Amniotic stem cell (primary cell): ENCODE measurements at regions not wholly inside any gene's neighbourhood (a gene's known extent, or its start where the extent isn't known, plus 50 kb on each side); places are given as distances from the start of the nearest gene placed in this dataset.
A peak's percentile ranks its signal among the peaks of the same experiment; 100 is the strongest.

ENCODE experiments used
- DNase-seq: peaks from one replicate; lab custom pipeline; 2025; lab: John Stamatoyannopoulos, UW

DNA sequence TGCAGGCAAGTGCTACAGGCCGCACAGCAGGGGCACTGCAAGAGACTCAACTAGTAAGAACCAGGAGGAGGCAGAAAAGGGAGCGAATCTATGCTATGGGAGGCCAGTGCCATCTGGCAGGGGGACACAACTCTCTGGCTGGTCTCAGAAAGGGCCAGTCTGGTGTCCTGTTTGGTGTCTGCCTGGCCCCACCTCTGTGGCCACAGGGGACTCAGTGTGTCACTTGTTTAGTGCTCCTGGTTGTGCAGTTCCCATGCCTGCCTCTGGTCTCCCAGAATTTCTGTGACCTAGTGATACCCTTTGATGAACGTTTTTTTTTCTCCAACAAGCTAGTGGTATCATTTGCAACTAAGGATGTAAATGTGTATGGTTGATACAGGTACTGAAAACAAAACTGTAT is 59.2 kb upstream of the JCAD start:
- DNase-seq: no peak

DNA sequence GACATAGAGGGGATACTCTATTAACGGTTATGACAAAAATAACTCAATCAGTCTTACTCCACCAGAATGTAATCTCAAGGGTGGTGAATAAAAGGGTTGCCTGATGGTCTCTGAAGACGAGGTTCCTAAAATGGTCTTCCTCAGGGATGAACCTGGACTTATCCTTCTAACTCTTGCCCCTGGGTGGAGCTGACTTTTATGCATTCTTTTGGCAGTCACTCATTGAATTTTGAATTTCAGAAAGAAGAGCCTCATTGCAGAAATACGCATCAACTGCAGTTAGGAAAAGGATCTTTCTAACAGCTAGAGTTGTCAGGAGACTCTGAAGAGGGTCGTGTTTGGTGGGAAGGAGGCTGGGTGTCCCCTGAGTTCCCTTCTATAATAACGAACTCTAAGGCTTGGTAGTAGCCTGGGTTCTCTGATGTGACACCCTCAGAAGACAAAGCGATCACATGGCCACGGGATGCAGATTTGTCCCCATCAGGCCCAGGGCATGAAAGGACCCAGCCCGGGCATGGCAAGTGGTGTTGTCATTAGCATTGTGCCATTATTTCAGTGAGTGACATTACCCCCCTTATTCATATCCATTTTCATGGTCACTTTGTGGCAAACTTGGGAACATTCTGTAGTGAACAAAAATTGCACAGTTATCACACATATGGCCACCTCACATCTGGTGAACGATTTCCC is 58.6 kb upstream of the JCAD start:
- no peak for DNase-seq

DNA sequence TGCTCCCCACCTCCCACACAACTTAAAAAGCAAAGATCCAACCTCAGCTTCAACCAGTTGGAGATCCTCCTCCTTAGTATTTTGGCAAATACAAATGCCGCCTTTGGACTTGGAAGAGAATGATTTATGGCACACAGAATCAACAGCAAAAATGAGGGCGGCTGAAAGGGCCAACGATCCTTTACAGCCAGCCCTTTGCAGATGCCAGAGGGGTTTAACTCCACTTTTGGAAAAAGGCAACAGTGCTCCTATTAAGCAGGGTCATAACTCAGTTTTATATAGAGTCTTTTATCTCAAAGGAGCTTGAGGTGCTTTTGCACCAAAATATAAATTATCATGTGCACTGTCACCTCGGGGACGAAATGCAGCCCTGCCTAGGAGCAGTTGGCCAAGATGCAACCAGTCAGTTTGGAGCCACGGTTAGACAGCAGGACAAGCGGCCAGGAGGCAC is 56.7 kb upstream of the JCAD start:
- DNase-seq: no peak

DNA sequence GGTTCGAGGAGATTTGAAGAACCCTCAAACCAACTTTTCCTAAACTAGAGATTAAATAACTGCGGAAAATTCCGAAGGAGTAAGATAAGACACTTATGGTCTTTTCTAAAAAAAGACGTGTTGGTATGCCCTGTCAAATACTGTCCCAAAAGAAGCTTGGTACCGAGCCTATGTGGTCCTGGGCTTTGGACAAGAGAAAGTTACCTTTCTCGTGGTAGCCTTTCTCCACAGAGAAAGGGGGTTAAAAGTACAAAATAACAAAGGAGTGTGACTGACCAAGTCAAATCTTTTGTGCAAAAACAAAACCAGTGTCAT is 56.2 kb upstream of the JCAD start:
- DNase-seq: no peak

DNA sequence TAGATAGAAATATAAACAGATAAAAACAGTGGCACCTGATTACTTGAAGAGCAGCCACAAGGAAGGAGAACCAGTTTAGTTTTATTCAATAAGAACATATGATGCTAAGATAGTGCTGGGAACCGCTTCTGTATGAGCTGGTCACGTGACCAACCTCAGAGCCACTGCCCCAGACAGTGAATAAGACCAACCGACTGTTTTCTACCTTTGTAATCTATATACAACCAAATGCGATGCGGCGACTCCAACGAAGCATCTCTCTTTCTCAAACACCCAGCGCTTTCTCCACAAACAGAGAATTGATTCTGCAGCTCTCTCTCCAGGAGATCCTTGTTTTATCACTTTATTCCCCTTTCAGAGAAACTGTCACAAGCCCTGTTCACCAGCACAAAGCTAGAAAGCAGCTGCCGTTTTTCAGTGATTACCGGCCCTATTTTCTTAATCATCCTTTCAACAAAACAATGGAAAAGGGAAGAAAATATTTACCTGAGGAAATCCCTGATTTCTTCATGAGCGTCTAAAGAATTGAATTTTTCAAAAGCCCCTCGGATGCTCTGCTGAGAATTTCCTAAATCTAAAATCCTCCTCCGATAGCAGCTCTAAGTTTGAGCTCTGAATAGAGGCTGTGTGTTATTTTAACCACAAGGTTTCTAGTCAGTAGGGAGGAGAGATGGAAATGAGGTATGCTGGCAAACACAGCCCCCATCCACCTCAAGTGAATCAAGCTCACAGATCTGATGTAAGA is 55.7 kb upstream of the JCAD start:
- DNase-seq: no peak

DNA sequence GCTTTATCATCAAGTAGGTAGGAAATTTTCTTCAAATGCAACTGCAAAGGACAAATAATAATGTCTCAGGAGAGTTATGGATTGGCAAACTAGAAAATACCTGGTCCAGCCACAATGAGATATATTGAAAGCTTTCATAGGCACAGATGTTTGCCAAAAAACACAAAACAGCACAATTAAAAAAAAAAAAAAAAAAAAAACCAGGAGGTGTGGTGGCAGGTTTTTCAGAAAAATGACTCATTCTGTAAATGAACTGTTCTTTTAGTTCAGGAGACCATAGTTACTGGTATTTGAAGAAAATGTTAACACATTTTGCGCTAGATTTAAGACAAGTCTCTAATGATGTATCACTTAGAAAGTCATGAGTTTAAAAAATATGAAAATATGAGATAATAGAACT is 55.0 kb upstream of the JCAD start:
- no peak for DNase-seq

DNA sequence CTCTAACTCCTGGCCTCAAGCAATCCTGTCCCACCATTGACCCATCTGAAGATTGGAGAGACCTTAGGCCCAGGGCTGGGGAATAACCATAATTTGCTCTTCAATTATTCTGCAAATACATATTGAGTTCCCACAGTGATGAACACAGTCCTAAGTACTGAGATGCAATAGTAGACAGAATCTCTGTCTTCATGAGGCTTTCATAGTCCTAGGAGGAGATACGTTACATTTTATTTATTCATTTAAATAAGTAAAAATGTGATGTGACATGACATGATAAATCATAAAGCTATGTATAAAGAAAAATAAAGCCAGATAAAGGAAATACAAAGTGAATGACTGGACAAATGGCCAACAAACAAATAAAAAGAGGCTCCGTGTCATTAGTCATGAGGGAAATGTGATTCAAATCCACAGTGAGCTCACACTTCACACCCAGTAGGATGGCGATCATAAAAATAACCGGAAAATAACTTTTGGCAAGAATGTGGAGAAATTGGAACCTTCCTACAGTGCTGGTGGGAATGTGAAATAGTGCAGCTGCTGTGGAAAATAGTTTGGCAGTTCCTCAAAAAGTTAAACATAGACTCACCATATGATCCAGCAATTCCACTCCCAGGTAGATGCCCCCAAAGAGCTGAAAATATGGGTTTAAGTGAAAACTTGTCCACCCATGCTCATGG is 52.1 kb upstream of the JCAD start:
- DNase-seq: peak; percentile 43
